ENCODE measurements at regions not wholly inside any gene's neighbourhood (a gene's known extent, or its start where the extent isn't known, plus 50 kb on each side); places are given as distances from the start of the nearest gene placed in this dataset.

DNA sequence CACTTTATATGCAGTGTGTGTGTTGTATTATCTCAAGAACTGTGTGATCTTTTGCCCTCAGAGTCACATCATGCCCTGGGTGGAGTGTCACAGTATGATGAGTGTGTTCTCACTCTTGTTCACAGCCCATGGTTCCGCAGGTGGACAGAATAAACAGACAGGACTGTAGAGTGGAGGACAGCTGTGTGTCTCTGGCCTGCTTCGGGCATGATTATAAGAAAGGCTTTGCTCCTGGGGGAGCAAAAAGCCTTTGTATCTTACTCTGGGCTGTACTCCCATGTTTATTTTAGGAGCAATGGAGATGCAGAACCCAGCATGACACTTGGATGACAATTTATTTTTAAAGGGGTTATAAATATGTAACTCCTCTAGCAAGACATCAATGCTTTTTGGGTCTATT is 371.7 kb upstream of the MEX3C start:
- TF ChIP-seq POLR2A (IDR thresholded peaks at IDR 0.05), result no peak
- TF ChIP-seq, protein P1, sequence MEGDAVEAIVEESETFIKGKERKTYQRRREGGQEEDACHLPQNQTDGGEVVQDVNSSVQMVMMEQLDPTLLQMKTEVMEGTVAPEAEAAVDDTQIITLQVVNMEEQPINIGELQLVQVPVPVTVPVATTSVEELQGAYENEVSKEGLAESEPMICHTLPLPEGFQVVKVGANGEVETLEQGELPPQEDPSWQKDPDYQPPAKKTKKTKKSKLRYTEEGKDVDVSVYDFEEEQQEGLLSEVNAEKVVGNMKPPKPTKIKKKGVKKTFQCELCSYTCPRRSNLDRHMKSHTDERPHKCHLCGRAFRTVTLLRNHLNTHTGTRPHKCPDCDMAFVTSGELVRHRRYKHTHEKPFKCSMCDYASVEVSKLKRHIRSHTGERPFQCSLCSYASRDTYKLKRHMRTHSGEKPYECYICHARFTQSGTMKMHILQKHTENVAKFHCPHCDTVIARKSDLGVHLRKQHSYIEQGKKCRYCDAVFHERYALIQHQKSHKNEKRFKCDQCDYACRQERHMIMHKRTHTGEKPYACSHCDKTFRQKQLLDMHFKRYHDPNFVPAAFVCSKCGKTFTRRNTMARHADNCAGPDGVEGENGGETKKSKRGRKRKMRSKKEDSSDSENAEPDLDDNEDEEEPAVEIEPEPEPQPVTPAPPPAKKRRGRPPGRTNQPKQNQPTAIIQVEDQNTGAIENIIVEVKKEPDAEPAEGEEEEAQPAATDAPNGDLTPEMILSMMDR (IDR thresholded peaks at IDR 0.05), result no peak

All from body of pancreas (tissue), 4 donors.